Thyroid gland (tissue), 4 donors: ENCODE measurements at regions not wholly inside any gene's neighbourhood (a gene's known extent, or its start where the extent isn't known, plus 50 kb on each side); places are given as distances from the start of the nearest gene placed in this dataset.

ENCODE experiments used
- CTCF ChIP-seq, 6 experiments: fragments of 200-600 bp in 3 of 6; fragments of 450-650 bp in 3 of 6; sonication (generic) in 3 of 6; IDR thresholded peaks; one replicate each; pipeline ENCODE4 v1.5.1; 2016 to 2019; ENCODE audit warnings: antibody characterized with exemption in 6 of 6, mild to moderate bottlenecking in 2 of 6, inconsistent platforms in 1 of 6, moderate library complexity in 1 of 6
- POLR2A ChIP-seq, 2 donors: fragments of 450-650 bp; IDR thresholded peaks; one replicate each; pipeline ENCODE4 v1.6.1; 2017; ENCODE audit warnings: antibody characterized with exemption in 2 of 2, mild to moderate bottlenecking in 2 of 2, moderate library complexity in 1 of 2

- TF ChIP-seq POLR2A (IDR thresholded peaks at IDR 0.05) = no peak
- no peak for TF ChIP-seq CTCF (IDR thresholded peaks at IDR 0.05)
Measured at GRCh38 chr6:65998544-65998943, 291.5 kb upstream of the EYS start.
